ENCODE measurements at regions not wholly inside any gene's neighbourhood (a gene's known extent, or its start where the extent isn't known, plus 50 kb on each side); places are given as distances from the start of the nearest gene placed in this dataset.

DNA sequence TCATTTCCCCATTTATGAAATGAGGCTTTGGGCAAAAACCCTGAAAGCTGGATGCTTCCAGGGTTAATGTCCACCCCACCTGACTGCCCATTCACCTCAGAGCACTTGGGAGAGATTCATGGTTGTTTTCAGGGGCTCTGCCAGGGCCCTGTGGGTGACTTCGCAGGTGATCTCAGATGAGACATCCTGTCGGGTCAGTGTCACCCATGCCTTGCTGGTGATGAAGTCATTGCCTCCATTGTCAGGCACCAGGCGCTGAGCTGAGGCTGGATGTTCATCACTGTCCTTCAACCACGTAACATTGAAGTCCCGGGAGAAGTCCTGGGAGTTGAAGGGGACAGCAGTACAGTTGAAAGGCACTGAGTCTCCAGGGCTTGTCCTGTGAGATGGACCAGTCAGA lies 115.6 kb upstream of the SIRPA start:
- Histone ChIP-seq H3K4me3 (replicated peaks in 1 of 4; ENCODE audit: control extremely low read depth in 1 of 4, insufficient read depth in 1 of 4, low read depth in 3 of 4, low read length in 4 of 4) (no peak overlapping the region), H4K20me1 (ENCODE audit: control insufficient read depth, extremely low read depth, insufficient read depth, low read length) (no peaks in the 10 kb centered on the region), H3K9me3 (ENCODE audit: control insufficient read depth, insufficient read depth, low read depth, low read length) (no peaks in the 10 kb centered on the region), H3K27me3 (ENCODE audit: control insufficient read depth, insufficient read depth, low read length) (peaks cover 12% of the 10 kb centered on the region), H3K4me2 (ENCODE audit: extremely low read depth, insufficient read depth, low read length) (no peak overlapping the region), H3K9ac (ENCODE audit: insufficient read depth, low read length) (no peak overlapping the region), H3K4me1 (ENCODE audit: control insufficient read depth, extremely low read depth, insufficient read depth, low read length) (no peaks in the 10 kb centered on the region), H3K27ac (ENCODE audit: insufficient read depth, low read length) (no peak overlapping the region), H3K79me2 (ENCODE audit: control insufficient read depth, insufficient read depth, low read length) (peaks cover 2% of the 10 kb centered on the region), H2AFZ (ENCODE audit: low read length) (no peak overlapping the region), H3K36me3 (ENCODE audit: control insufficient read depth, insufficient read depth, low read length) (no peaks in the 10 kb centered on the region)
- no peak for TF ChIP-seq EZH2 (IDR thresholded peaks at IDR 0.05; ENCODE audit: low read length, missing control alignments)
- TF ChIP-seq, protein P1, sequence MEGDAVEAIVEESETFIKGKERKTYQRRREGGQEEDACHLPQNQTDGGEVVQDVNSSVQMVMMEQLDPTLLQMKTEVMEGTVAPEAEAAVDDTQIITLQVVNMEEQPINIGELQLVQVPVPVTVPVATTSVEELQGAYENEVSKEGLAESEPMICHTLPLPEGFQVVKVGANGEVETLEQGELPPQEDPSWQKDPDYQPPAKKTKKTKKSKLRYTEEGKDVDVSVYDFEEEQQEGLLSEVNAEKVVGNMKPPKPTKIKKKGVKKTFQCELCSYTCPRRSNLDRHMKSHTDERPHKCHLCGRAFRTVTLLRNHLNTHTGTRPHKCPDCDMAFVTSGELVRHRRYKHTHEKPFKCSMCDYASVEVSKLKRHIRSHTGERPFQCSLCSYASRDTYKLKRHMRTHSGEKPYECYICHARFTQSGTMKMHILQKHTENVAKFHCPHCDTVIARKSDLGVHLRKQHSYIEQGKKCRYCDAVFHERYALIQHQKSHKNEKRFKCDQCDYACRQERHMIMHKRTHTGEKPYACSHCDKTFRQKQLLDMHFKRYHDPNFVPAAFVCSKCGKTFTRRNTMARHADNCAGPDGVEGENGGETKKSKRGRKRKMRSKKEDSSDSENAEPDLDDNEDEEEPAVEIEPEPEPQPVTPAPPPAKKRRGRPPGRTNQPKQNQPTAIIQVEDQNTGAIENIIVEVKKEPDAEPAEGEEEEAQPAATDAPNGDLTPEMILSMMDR (conservative IDR thresholded peaks at IDR 0.05 in 1 of 2, IDR thresholded peaks at IDR 0.05 in 1 of 2; ENCODE audit: low read depth in 1 of 2, low read length in 2 of 2), result no peak
- no peak for DNase-seq (ENCODE audit: low read depth in 2 of 2)

DNA sequence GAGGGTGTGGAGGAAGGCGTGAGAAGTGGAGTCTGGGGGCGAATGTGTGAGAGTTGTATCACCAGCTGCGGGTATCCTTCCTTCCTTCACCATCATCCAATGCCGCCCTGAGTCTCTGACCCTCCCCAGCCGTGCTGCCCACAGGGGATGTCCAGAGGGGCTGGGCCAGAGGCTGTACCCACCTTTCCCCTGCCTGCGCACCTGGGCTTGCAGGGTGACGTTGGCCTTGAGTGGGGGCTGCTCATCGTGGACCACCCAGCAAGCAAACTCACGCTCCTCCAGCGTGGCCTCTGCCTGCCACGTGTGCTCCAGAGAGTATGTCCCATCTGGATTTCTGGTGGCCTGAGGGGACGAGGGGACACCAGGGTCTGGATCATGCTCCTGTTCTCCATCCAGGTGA lies 116.9 kb upstream of the SIRPA start:
- Histone ChIP-seq H3K27ac (ENCODE audit: insufficient read depth, low read length) (no peak overlapping the region), H3K36me3 (ENCODE audit: control insufficient read depth, insufficient read depth, low read length) (no peaks in the 10 kb centered on the region), H2AFZ (ENCODE audit: low read length) (no peak overlapping the region), H3K27me3 (ENCODE audit: control insufficient read depth, insufficient read depth, low read length) (peaks cover 11% of the 10 kb centered on the region), H3K9ac (ENCODE audit: insufficient read depth, low read length) (no peak overlapping the region), H3K4me1 (ENCODE audit: control insufficient read depth, extremely low read depth, insufficient read depth, low read length) (no peaks in the 10 kb centered on the region), H3K4me3 (replicated peaks in 1 of 4; ENCODE audit: control extremely low read depth in 1 of 4, insufficient read depth in 1 of 4, low read depth in 3 of 4, low read length in 4 of 4) (no peak overlapping the region), H4K20me1 (ENCODE audit: control insufficient read depth, extremely low read depth, insufficient read depth, low read length) (no peaks in the 10 kb centered on the region), H3K9me3 (ENCODE audit: control insufficient read depth, insufficient read depth, low read depth, low read length) (no peaks in the 10 kb centered on the region), H3K4me2 (ENCODE audit: extremely low read depth, insufficient read depth, low read length) (no peak overlapping the region), H3K79me2 (ENCODE audit: control insufficient read depth, insufficient read depth, low read length) (peaks cover 2% of the 10 kb centered on the region)
- TF ChIP-seq, protein P1 (conservative IDR thresholded peaks at IDR 0.05 in 1 of 2, IDR thresholded peaks at IDR 0.05 in 1 of 2; ENCODE audit: low read depth in 1 of 2, low read length in 2 of 2), result no peak
- TF ChIP-seq EZH2 (IDR thresholded peaks at IDR 0.05; ENCODE audit: low read length, missing control alignments), result no peak
- no peak for DNase-seq (ENCODE audit: low read depth in 2 of 2)

DNA sequence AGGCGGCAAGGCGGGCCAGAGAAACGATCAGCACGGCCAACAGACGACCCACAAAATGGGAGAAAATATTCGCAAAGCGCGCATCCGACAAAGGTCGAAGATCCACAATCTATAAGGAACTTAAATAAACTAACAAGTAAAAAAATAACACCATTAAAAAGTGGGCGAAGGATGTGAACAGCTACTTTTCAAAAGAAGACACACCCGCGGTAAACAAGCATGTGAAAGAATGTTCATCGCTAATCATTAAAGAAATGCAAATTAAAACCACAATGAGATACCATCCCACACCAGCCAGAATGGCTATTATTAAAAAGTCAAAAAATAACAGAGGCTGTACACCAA lies 117.8 kb upstream of the SIRPA start:
- H3K9me3 ChIP-seq (ENCODE audit: control insufficient read depth, insufficient read depth, low read depth, low read length), result no peaks in the 10 kb centered on the region
- H2AFZ ChIP-seq (ENCODE audit: low read length), result peak overlapping the region; percentile 36
- peaks cover 9% of the 10 kb centered on the region for H3K27me3 ChIP-seq (ENCODE audit: control insufficient read depth, insufficient read depth, low read length)
- peak overlapping the region in 1 of 4 experiments; percentile 85 for H3K4me3 ChIP-seq (replicated peaks in 1 of 4; ENCODE audit: control extremely low read depth in 1 of 4, insufficient read depth in 1 of 4, low read depth in 3 of 4, low read length in 4 of 4)
- no peak overlapping the region for H3K4me2 ChIP-seq (ENCODE audit: extremely low read depth, insufficient read depth, low read length)
- no peak overlapping the region for H3K27ac ChIP-seq (ENCODE audit: insufficient read depth, low read length)
- H3K4me1 ChIP-seq (ENCODE audit: control insufficient read depth, extremely low read depth, insufficient read depth, low read length), result no peaks in the 10 kb centered on the region
- TF ChIP-seq, protein P1 (conservative IDR thresholded peaks at IDR 0.05 in 1 of 2, IDR thresholded peaks at IDR 0.05 in 1 of 2; ENCODE audit: low read depth in 1 of 2, low read length in 2 of 2), result no peak
- no peak for TF ChIP-seq EZH2 (IDR thresholded peaks at IDR 0.05; ENCODE audit: low read length, missing control alignments)
- DNase-seq (ENCODE audit: low read depth in 2 of 2), result no peak
- H3K36me3 ChIP-seq (ENCODE audit: control insufficient read depth, insufficient read depth, low read length), result no peaks in the 10 kb centered on the region
- H3K79me2 ChIP-seq (ENCODE audit: control insufficient read depth, insufficient read depth, low read length), result peaks cover 2% of the 10 kb centered on the region
- no peaks in the 10 kb centered on the region for H4K20me1 ChIP-seq (ENCODE audit: control insufficient read depth, extremely low read depth, insufficient read depth, low read length)
- peak overlapping the region; percentile 87 for H3K9ac ChIP-seq (ENCODE audit: insufficient read depth, low read length)

Data from fibroblast of lung (primary cell).